Right kidney (tissue), 1 donor: ENCODE measurements at regions not wholly inside any gene's neighbourhood (a gene's known extent, or its start where the extent isn't known, plus 50 kb on each side); places are given as distances from the start of the nearest gene placed in this dataset.
"Not testable (repeated sequence)": the region's sequence is repeated elsewhere in the genome, so short reads cannot be mapped to it uniquely, and the experiment has no call there.

Experiments used
- DNase-seq: peaks from one replicate; pipeline ENCODE4 v3.0.0-alpha.2; 2016

DNA sequence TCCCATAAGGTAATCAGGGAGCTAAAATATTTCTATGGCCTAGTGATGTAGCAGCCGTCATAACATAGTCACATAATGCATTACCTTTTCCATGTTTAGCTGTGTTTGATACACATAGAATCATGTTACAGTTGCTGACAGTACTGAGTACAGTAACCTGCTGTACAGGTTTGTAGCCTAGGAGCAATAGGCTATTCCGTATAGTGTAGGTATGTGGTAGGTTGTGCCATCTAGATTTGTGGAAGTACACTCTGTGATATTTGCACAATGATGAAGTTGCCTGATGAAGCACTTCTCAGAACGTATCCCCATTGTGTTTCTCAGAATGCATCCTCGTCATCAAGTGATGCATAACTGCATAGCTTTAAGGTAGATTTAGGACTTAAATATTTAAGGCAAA lies 495.6 kb upstream of the ZFP42 start:
- DNase-seq = no peak

DNA sequence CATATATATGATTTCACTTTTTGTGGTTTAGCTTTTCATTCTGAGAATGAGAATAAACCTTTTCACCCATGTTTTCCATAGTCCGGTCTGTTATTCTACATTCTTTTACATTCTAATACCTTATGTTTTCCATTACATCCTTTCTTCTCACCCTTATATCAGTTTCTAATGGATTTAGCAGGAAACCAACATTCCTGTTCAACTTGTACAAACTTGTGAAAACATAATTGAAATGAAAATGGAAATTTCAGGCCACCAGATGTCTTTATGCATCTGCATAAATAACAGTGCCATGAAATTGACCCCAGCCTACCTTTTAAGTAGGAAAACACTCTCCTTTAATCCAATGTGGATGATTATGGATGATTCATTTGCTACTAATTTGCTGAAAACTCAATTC lies 494.8 kb upstream of the ZFP42 start:
- DNase-seq = no peak

DNA sequence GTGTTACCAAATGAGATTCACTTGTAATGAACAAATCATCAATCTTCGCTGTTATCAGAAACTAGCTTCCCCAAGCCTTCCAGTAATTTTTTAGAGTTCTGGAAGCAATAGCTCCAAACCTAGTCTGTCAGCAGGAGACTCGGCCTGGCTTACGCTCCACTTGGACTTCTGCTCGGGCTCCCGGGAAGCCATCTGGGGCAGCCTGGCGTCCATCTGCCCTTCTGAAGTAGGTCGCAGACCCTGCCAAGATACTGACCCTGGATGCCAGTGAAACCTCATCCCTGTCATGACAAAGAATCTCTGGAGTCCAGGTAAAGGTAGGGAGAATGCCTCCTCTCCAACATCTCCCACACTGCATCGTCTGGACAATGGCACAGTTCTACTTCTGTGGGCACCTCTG lies 493.8 kb upstream of the ZFP42 start:
- DNase-seq = no peak

DNA sequence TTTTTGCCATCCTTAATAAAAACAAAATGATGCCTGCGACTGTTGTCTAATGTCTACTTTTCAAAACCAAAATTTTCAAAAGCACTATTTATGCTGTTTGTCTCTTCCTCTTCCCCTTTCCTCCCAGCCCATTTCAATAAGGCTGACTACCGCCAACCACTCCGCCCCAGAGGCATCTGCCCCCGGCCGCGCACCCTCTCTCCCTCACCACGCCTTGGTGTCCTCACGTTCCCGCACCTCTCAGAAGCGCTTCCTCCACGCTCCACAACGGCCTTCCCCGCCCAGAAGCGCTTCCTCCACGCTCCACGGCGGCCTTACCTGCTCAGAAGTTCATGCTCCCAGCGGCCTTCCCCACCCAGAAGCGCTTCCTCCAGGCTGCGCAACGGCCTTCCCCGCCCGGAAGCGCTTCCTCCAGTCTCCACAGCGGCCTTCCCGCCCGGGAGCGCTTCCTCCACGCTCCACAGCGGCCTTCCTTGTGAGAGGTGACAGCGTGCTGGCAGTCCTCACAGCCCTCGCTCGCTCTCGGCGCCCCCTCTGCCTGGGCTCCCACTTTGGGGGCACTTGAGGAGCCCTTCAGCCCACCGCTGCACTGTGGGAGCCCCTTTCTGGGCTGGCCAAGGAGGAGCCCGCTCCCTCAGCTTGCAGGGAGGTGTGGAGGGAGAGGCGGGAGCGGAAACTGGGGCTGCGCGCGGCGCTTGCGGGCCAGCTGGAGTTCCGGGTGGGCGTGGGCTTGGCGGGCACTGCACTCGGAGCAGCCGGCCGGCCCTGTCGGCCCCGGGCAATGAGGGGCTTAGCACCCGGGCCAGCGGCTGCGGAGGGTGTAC lies 490.4 kb upstream of the ZFP42 start:
- no peak for DNase-seq

DNA sequence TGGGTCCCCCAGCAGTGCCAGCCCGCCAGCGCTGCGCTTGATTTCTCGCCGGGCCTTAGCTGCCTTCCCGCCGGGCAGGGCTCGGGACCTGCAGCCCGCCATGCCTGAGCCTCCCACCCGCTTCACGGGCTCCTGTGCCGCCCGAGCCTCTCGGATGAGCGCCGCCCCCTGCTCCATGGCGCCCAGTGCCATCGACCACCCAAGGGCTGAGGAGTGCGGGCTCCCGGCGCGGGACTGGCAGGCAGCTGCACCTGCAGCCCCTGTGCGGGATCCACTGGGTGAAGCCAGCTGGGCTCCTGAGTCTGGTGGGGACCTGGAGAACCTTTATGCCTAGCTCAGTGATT lies 489.8 kb upstream of the ZFP42 start:
- not testable (repeated sequence) for DNase-seq

DNA sequence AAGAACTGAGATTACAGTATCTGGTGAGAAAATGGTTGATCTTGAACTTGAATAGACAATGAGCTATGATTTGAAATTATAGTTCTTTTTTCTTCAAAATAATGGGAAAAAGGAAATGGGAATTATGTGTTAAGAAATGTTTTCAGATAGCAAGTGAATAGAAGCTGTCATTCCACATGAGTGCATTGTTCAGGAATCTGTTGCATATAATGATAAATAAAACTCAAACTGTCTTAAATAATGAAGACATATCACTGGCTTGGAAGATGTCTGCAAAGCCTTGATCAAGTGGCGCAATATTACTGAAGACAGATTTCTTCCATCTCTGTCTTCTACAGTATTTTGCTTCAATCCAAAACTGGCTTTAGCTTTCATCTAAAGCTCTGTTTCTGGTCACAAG lies 479.3 kb upstream of the ZFP42 start:
- DNase-seq = no peak

DNA sequence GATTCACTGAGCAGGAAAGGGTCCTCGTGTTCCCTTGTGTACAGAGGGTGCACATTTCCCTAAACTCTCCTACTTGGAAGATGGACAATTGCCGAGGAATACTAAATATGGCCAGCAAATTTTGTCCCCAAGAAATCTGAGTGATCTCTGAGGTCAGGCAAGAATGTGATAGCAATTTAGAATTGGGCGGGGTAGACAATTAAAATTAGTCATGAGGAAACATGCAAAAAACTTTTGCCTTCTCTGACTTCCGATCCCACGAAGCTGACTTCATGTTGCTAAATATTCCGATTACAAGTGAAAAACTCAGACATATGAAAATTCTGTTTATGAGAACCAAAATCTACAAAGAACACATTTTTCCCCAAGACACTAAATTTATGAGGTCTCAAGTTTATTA lies 453.9 kb upstream of the ZFP42 start:
- DNase-seq = no peak

DNA sequence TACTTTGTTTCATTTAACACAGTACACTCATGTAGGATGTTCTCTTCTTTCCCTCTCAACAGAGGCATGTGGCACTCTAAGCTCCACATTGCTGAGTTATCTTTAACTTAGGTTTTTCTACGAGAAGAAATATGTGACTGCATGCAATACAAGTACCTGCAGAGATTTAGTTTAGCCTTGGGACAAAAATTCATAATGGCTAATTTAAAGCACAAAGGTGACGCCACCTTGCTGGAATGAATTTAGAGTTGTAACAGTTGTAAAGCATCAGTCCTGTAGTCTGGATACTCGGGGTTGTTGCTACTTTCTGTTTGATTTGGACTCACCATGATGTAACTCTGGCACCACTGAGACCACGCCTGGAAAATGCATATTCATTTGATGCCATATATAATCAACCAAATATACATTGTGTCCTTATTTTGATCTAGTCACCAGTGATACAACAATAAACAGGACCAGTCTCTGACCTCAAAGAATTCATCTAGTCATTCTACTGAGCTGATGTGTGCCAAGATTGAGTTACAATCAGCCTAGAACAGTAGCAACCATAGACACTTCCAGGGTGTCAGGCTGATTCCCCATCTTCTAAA lies 451.0 kb upstream of the ZFP42 start:
- DNase-seq = no peak

DNA sequence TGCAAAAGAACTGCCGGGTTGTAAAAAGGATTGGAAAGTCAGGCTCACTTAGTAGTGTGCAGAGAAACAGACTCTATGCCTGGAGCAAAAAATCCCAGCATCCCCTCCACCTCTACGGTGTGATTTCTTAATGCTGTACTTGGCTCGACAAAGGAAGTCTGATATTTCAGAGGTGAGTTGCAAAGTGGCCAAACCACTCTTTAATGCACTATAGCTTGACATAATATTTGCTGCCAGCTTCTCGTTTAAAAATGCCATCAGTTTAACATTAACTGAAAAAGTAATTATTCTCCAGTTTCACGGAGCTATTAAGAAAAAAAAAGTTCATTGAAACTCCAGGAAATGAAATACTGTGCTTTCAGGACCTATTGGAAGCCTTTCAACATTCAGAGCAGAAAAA lies 448.3 kb upstream of the ZFP42 start:
- DNase-seq = peak; percentile 10

DNA sequence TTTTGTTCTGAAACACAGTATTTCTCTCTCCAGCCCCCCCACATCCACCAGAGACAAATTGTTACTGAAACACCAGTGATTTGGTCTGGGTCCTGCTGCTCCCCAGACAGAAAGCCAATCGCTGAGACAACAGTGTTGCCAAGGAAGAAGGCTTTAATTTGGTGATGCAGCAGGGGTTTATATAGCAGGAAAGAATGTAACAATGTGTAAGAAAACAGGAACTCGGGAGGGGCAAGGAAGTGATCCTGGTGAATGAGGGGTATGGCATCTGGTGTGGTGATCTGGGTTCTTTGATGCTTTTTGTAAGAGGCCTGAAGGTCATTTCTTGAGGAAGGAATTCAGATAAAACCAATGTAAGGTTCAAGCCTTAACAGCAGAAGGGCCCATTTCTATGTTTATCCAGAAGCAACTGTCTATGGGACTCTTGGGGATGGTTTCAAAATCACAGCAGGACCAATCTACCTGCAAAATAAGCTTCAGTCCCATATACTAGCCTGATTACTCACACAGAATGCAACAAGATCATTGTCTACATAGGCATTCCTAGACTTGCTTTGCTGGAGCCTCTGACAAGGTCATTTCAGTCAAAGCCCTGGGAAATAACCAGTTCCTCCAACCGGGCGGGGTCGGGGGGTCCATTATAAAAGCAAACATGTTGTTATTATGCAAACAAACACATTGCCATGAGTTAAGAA lies 445.2 kb upstream of the ZFP42 start:
- no peak for DNase-seq

DNA sequence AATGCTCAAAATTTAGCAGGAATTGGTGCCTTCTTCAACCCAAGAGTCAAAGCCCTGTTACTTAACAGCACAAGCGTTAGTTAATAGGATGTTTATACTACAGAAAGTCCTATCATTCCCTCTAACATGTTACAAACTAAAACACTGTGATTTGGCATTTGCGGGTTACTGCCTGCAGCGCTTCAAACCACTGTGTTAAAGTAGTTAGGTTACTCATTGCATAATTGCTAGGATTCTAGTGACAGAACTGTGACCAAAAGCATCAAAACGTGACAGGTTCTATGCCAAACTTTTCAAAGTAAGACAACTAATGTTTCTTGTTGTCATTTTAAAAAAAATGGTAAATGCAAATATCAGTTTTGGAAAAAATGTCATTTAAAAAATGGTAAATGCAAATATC lies 442.8 kb upstream of the ZFP42 start:
- DNase-seq = no peak

DNA sequence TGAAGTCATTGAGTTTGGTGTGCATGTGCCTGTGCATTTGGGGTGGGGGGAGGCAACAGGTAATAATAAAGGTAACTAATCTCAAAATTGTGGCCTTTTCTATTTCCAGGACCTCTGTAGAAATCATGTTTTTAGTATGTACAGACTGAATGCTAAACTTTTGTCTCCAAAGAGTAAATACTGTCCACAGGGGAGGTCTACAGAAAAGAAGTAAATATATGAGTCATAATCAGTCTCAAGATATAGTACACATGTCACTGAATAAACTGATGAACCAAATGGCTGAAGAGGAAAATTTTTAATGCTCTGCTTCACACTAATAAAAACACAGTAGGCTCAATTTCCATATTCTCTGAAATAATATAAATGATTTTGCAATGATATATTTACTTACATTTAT lies 440.4 kb upstream of the ZFP42 start:
- no peak for DNase-seq

DNA sequence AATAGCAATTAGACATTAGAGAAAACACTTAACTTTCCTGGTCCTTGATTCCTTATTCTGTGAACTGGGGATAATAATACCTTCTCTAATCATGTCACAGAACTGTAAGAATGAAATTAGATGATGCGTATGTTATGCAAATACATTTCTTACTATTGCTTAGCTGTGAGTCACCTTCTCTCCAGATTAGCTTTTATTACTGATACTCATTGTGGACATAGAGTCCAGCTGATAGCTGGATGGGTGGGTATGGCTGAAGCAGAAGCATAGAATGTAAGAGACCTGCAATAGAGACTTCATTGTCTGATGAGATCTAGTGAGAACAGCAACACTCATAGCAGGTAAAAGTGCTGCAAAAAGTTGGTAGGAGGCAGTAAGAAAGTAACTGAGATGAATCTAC lies 437.2 kb upstream of the ZFP42 start:
- DNase-seq = no peak

DNA sequence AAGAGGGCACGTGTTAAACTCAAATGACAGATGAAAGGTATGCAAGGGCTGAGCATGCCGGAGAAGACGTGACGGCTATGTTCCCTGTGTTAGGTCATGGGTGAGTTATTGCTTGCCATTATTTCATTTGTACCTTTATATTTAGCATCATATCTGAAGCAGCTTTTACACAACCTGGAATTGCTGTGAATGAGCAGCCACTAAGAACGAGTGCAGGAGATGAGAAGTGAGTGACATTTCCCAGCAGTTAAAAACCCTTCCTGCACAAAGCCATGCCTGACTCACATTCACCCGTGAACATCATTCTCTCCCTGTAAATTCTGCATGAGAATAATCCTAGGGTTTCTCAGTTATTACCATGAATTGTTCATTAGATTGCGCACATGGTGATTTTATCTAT lies 433.2 kb upstream of the ZFP42 start:
- DNase-seq = no peak

DNA sequence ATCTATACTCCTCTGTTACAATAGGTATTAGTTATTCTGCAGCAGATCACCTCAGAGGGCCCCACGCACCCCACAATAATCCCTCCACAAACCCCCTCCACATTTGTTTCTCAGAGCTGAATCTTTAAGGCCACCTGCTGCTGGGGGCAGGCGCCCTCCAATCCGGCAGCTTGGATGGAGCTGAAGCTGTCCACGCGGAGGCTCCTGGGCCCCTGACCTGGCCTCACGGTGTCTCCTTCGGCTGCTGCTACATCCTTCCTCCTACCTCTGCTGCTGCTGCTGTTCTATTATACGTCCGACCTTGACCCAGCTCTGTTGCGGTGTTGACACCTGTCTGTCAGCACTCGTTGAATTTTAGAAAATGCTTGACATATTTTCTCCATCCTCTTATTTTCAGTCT lies 430.2 kb upstream of the ZFP42 start:
- DNase-seq = no peak

DNA sequence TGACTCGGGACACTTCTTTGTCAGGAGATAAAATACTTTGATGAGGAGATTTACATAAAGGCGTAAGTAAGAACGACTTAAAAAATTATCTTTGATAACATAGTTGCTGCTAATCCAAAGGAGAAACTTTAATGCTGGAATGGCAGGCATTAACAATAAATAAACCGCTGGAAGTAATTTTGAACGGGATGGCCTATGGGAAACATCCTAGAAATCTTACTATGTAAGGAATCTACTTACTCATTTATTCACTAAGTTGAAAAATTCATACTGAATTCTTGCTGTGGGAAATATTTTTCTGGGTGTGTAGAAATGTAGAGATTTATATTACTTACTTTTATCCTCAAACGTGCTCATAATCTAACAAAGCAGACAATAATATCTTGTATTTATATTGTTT lies 425.7 kb upstream of the ZFP42 start:
- DNase-seq = no peak

DNA sequence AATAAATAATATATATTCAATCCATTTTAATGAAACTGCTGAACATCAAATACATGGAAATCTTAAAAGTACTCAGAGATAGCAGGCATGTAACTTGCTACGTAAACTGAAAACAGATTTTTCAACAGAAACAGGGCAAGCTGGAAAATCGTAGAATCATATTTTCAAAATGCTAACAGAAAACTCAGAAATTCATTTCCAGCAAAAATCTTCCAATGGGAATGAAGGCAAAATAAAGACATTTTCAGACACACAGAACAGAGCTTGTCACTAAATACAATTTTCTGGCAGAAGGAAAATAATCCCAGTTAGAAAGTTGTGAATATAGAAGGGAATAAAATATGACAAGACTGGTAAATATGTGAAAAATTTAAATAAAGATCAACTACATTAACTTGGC lies 419.9 kb upstream of the ZFP42 start:
- no peak for DNase-seq

DNA sequence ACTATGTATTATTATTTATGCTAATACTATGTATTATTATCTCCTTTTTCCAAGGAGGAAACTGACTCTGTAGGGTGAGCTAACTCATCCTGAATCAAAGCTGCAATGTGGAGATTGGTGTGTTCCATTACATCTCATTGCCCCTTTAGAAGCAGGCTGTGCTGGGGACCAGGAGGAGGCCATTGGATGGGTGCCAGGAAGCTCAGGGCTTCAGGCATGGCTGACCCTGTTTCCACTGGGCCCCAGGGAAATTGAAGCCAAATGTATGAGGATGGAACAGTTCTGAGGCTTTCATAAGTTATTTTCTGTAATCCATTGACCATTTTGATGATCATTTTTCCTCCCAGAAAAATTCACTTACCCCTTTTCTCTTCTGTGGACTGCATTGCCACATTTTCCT lies 418.8 kb upstream of the ZFP42 start:
- no peak for DNase-seq

DNA sequence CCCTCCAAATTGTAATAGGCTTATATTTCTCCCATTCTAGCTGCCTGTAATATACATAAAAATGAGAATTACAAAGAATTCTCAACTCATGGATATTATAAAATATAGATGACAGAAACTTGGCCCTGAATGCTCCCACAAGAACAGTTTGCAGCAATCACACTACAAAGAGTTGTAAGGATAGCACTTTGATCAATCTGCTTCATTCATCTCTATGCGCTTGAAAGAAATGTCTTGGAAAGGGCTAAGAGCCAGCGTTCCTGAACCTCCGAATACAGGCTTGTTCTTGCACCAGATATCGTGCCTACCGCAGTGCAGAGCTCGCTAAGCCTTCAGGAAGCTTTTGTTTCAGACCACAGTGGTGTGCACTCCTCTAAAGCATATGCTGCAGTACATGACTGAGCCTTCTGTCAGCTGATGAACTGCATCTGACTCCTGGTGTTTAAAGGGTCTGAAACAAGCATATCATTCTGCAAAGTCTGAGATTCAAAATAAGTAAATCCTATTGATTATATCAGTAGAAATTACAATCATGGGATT lies 417.6 kb upstream of the ZFP42 start:
- no peak for DNase-seq

DNA sequence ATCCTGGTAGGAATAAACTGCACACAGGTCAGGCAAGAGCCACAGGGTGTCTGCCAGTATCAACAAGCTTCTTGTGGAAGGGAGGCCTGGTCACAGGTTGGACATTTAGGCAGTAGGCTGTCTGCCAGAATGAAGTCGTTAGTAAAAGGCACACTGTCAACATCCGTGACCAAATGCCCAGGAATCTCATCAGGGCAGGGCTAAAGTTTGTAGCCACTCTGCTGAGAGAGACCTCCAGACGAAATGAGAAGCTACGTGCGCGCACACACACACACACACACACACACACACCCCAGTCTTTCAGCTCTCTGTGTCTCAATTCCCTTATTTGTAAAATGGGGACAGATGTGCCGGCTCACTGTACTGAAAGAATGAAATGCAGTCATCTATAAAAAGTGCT lies 408.7 kb upstream of the ZFP42 start:
- DNase-seq = no peak

DNA sequence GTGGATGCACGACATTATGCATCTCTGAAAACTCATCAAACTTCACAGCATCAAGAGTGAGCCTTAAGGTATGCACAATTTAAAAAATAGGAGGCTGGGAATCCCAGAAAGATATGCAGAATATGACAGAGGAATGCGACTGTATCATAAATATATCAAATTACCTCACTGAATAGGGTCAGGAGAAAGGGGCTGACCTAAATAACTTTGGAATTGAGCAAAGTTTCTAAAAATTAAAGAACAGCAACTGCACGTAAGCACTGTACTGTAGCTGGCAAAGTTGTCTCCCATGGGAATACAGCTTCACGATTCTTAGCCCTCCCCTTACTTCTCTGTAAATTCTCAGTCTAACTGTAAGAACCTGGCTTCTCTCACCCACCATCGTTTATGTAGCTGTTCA lies 397.4 kb upstream of the ZFP42 start:
- no peak for DNase-seq

DNA sequence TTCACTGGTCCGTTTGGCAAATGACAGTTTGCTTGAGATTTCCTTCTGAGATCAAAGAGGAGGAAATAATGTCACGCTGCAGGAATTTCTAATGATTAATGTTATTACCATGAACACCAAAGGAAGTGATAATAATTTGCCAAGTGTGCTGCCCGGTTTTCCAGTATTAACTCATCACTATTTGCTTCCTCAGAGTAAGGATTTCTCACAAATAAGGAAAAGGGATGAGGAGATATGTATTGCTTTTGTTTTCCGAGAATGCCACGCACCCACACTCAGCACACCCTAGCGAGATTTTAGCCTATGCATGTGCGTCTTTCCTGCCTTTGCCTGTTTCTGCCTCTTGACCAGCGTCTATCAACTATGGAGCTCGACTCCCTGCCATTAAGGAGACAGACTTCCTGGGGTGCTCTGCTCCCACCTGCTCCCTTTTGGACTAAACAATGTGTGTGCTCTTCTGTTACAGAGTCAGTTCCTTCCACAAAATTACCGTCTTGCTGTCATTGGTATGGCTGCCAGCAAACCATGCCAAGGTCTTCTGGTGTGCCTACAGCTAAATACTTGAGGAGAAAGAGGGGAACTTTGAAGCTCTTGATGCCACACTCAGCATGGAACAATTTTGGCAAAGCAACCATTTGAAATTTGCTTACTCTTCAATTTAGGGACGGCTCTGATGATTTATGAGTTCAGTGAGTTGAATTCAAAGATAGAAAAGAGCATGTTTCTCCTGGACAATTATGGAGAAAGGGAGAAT lies 393.1 kb upstream of the ZFP42 start:
- DNase-seq = no peak
